Thyroid gland (tissue), 4 donors: ENCODE measurements at regions not wholly inside any gene's neighbourhood (a gene's known extent, or its start where the extent isn't known, plus 50 kb on each side); places are given as distances from the start of the nearest gene placed in this dataset.

Source experiments
- POLR2A ChIP-seq, 2 donors: fragments of 450-650 bp; IDR thresholded peaks; one replicate each; pipeline ENCODE4 v1.6.1; 2017; ENCODE audit warnings: antibody characterized with exemption in 2 of 2, mild to moderate bottlenecking in 2 of 2, moderate library complexity in 1 of 2
- TF ChIP-seq, protein P1 (sequence below), 6 experiments: fragments of 200-600 bp in 3 of 6; fragments of 450-650 bp in 3 of 6; sonication (generic) in 3 of 6; IDR thresholded peaks; one replicate each; pipeline ENCODE4 v1.5.1; 2016 to 2019; ENCODE audit warnings: antibody characterized with exemption in 6 of 6, mild to moderate bottlenecking in 2 of 6, inconsistent platforms in 1 of 6, moderate library complexity in 1 of 6

DNA sequence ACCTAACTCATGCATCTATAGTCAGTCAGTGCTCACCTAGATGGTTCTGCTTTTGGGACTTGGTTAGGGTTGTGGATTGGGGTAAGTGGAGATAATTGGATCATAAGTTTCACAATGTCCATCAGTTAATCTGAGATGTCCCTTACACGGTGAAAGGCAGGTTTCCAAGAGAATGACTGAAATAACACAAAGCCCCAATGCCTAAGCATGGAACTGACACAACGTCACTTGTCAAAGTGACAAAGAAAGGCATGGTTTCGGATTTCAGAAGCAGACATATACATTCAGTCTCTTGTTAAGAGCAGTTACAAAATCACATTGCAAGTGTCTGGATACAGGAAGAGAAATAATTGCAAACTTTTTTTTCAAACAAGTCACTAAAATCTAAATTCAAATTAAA lies 1456.9 kb downstream of the TECRL start:
- TF ChIP-seq, protein P1, sequence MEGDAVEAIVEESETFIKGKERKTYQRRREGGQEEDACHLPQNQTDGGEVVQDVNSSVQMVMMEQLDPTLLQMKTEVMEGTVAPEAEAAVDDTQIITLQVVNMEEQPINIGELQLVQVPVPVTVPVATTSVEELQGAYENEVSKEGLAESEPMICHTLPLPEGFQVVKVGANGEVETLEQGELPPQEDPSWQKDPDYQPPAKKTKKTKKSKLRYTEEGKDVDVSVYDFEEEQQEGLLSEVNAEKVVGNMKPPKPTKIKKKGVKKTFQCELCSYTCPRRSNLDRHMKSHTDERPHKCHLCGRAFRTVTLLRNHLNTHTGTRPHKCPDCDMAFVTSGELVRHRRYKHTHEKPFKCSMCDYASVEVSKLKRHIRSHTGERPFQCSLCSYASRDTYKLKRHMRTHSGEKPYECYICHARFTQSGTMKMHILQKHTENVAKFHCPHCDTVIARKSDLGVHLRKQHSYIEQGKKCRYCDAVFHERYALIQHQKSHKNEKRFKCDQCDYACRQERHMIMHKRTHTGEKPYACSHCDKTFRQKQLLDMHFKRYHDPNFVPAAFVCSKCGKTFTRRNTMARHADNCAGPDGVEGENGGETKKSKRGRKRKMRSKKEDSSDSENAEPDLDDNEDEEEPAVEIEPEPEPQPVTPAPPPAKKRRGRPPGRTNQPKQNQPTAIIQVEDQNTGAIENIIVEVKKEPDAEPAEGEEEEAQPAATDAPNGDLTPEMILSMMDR (IDR thresholded peaks at IDR 0.05): no peak
- no peak for TF ChIP-seq POLR2A (IDR thresholded peaks at IDR 0.05)
